Myocyte (in vitro differentiated cells): ENCODE measurements at regions not wholly inside any gene's neighbourhood (a gene's known extent, or its start where the extent isn't known, plus 50 kb on each side); places are given as distances from the start of the nearest gene placed in this dataset.
A peak's percentile ranks its signal among the peaks of the same experiment; 100 is the strongest.
"Not testable (repeated sequence)": the region's sequence is repeated elsewhere in the genome, so short reads cannot be mapped to it uniquely, and the experiment has no call there.

Experiments used
- DNase-seq: peaks from one replicate; pipeline ENCODE4 v3.0.0-alpha.2; 2012; ENCODE audit warnings: low read depth

DNA sequence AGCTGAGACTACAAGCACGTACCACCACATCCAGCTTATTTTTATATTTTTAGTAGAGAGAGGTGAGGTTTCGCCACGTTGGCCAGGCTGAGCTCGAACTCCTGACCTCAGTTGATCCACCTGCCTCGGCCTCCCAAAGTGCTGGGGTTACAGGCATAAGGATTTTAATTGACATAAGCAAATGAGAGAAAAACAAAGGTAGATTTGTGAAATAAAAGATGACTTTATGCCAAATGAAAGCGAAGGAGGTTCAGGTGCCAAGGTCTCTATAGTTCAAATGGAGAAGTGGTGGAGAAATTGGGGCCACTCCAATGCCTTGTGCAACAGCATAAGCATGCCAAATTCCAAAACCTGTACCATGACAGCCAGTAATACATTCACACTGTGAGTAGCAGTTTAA lies 180.6 kb downstream of the MREG start:
- DNase-seq = no peak

DNA sequence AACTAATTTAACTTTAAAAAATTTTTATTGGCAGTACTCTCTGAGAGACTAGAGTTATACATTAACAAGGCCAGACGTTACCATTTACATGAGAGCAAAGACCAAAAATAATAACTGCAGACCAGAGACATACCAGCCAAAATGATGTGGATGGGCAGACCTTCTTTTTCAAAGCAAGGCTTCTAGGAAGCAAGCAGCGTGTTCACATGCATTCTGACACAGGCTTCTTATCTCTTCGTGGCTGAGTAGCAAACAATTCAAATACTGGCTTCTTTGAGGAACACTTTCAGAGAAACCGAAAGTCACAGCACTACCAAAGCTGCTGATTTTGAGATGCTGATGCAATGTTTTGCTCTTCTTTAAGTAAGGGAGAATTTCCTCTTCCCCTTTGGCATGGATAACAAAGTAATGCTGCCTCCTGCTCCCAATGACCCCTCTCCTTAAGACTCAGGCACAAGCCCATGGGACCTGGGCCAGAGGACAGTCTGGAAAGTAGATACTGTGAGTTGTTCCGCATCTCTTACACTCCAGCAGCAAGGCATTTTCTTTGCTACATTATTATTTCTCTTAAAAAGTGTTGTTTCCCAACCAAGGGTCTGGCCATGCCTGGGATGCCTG lies 181.9 kb downstream of the MREG start:
- DNase-seq = no peak

DNA sequence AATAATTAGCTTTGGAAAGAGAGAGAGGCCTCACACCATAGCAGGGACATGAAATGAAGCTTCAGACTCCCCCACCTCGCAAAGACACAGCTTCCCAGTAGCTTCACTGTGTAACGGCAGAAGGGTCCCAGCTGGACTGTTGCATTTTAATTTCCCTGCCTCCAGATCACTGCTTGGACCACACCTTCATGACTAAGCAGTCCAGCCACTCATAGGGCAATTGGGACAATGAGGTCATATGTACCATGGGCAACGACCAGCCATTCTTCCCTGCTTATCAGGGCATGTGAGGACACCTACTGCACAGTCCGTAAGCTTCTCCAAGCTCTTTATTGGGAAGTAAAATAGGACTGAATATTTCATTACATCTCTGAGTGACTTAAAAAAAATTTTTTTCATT lies 183.0 kb downstream of the MREG start:
- DNase-seq = peak; percentile 85

DNA sequence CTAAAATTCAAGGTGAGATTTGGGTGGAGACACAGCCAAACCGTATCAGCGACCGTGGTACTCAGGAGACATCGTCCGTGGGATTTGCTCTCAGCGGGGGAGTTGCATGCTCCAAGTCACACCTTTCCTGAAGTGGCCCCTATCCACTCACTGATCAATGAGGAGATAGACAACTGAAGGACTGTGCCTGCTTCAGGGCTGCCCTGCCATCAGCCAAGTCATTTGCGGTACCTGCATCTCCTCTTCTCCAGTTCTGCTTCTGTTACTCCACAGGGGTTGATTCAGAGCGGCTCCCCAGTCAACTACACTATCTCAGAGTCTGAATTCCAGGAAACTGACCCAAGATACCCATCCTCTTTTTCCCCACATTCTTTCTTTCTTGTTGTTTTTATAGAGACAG lies 184.1 kb downstream of the MREG start:
- no peak for DNase-seq

DNA sequence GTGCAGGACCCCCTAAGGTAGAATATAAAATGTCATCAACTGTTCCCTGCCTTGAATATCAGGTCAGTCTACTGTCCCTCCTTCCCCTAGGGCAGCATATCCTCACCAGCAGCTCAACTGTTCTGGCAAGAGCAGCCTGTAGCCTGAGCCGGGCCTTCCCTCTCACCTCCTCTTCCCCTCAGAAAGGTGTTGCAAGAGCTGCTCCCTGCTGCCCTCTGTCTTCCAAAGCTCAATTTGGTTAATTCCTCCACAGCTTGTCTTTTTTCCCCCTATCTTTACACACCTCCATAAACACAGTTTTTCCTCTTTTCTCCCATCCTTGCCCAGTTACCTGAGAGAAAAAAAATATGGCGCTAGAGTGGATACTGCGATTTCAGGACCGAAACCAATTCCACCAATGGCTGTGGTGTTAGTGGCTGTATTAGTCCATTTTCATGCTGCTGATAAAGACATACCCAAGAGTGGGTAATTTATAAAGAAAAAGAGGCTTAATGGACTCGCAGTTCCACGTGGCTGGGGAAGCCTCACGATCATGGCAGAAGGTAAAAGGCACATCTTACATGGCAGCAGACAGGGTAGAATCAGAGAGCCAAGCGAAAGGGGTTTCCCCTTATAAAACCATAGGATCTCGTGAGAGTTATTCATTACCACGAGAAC lies 184.7 kb downstream of the MREG start:
- peak; percentile 41 for DNase-seq

DNA sequence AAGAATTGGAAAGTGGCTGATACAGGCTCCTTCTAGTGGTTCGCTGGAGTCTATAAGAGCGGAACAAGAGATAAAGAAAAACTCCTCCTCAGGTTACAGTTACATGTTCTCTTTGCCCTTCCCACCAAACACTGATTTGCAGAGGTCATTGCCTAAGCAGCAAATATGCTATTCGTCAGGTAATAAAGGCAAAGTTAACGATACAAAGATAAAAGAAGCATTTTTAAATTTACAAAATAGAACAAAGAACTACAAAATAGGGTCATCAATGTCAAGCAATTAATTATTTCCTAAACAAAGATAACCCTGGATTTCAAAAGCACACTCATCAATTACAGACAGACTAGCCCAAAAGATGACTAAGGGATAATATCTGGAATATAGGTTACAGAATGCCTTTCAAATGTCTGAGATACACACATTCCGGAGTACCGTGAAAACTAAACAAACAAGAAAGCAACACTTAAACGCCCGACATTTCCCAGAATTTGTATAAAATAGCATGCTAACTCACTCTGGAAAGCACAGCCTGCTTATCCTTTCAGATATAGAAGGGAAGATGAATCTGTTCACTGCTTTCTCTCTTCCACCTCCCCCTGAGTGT lies 186.4 kb downstream of the MREG start:
- DNase-seq = no peak

DNA sequence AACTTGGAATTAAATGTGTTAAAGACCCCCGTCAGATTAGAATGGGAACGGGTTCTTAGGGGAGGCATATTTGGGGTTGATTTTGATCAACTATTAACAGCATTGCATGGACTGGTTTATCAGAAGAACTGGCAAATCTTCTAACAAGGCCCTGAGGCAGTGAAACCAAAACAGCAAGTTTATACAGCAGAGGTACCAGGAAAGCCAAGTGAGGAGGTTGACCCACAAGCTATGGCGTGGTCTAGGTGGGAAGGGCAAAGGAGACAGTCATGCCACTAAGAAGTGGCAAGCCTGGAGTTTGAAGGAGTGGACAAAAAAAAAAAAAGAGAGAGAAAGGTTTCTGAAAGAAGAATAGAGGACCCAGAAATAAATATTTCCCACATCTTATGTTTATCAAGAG lies 187.0 kb downstream of the MREG start:
- DNase-seq = no peak

DNA sequence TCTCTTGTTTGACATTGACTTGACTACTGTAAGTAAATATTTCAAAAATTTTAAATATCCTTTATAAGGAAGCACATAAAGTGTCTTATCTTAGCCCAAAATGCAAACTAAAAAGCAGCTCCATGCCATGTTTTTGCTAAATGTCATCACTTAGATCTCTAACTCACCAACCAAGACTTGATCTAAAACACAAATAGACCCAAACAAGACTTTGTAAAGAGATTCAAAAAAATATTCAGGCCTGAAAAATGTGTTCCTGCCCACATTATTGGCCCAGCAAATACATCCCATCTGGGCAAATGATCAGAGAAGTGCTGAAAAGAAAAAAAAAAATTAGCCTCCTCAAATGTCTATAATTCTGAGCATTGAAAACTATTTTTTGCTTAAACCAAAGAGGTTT lies 187.6 kb downstream of the MREG start:
- no peak for DNase-seq

DNA sequence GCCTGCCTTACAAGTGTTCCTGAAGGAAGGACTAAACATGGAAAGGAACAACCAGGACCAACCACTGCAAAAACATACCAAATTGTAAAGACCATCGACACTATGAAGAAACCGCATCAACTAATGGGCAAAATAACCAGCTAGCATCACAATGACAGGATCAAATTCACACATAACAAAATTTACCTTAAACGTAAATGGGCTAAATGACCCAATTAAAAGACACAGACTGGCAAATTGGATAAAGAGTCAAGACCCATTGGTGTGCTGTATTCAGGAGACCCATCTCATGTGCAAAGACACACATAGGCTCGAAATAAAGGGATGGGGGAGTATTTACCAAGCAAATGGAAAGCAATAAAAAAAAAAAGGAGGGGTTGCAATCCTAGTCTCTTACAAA lies 192.1 kb downstream of the MREG start:
- not testable (repeated sequence) for DNase-seq

DNA sequence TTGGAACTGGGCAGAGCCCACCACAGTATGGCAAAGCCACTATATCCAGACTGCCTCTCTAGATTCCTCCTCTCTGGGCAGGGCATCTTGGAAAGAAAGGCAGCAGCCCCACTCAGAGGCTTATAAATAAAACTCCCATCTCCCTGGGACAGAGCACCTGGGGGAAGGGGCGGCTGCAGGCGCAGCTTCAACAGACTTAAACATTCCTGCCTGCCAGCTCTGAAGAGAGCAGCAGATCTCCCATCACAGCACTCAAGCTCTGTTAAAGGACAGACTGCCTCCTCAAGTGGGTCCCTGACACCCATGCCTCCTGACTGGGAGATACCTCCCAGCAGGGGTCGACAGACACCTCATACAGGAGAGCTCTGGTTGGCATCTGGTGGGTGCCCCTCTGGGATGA lies 193.6 kb downstream of the MREG start:
- DNase-seq = not testable (repeated sequence)

DNA sequence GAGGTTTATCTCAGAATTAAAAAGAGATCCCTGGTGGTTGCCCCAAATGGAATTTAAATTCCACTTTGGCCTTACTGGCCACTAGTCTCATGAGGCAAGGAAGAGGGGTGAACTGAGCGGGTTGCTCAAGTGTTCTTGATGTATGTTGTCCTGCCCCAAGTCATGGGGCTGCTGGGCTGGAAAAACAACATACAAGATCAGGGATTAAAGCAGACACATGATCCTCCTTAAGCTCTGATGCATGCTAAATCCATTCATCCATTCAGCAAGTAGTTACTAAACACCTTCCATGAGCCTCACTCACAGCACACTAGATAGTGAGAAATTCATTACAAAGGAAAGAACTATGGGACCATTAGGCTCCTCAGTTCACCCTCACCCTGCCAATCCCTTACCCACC lies 196.3 kb downstream of the MREG start:
- no peak for DNase-seq

DNA sequence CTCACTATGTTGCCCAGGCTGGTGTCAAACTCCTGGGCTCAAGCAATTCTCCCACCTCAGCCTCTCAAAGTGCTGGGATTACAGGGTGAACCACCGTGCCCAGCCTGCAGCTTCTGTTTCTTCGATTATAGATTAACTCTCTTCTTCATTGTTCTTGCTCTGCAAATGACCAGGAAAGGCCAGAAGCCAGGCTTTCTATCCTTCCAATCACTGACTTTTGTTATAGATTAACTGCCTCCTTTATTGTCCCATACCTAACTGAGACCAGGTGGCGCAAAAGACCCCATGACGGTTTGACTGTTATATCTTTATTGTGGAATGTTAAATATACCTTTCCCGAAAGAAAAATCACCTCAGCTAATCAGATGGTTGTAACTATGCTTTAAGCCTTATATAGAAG lies 196.9 kb downstream of the MREG start:
- DNase-seq = no peak

DNA sequence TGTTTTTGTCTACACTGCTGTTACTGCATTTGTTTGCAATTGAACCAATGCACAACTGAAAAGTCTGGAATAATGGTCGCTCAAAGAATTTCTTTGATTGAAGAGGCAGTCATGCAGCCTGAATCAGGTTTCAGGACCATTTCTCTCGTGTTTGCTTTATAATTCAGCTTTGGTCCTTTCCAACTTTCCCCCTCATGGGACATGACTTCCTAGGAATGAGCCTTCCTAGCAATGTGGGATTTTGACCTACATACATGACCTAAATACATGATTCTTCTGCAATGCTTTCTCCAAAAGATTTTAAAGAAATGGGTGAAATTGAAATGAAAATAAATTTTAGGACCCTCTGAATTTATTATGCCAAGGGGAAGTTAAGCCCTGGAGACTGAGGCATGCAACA lies 197.4 kb downstream of the MREG start:
- no peak for DNase-seq

DNA sequence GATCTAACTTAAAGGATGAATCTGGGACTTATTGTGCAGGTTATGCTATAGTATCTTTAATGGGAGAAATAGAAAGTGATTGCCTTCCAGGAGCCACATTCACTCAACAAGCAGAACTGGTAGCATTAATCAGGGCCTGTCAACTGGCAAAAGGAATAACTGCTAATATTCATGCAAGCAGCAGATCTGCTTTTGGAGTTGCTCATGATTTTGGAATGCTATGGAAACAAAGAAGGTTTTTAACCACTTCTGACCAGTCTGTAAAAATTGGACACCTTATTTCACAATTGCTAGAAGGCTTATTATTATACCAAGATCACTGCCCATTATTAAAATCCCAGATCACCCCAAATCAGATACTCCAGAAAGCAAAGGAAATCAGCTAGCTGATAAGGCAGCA lies 200.4 kb downstream of the MREG start:
- DNase-seq = peak; percentile 33

DNA sequence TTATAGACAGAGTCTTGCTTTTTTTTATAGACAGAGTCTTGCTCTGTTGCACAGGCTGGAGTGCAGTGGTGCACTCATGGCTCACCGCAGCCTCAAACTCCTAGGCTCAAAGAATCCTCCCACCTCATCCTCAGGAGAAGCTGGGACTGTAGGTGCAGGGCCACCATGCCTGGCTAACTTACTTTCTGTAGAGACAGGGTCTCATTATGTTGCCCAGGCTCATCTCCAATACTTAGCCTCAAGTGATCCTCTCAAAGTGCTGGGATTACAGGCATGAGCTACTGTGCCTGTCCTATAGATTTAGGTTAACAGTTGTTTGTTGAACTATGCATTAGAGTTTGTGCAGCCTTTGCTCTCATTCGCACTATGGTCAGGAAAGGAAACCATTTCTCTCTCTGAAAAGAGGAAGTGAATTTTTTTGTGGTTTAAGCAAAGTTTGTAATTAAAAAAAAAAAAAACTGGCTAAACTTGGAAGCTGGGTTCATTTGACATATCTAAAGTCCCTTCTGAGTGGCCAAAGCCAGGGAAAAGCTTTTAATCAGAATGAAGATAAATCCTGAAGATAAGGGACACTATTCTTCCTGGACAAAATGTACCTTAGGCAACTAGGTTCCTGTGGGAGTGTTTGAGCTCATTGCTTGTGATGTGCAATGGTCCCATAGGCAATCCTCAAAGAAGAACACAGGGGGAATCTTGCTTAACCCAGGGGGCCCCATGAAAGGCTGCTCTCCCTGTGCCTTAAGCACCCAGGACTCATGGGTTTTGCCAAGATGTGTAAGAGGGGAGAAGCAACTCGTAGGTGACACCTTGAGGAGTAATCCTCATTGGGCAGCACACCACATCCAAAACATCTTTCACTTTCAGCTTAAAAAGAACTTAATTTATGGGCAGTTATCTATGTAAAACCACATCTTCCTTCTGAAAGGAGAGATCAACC lies 201.7 kb downstream of the MREG start:
- DNase-seq = no peak

DNA sequence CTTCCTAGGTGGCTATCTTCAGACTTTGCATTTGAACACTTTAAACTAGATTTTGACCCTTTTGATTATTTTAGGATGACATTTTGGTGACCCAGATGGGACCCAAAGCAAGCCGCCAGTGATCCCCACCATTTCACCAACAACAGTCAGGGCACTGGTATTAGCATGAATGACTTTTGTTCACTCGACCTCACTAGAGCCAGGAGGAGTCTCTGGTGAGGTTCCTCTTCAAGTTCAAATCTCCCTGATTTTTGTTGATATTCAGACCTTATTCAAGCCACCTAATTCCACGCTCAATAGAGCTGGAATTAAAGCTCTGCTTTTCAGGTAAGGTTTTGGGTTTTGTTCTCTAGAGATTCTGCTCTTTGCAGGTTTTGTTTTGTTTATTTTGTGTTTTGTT lies 202.3 kb downstream of the MREG start:
- no peak for DNase-seq

DNA sequence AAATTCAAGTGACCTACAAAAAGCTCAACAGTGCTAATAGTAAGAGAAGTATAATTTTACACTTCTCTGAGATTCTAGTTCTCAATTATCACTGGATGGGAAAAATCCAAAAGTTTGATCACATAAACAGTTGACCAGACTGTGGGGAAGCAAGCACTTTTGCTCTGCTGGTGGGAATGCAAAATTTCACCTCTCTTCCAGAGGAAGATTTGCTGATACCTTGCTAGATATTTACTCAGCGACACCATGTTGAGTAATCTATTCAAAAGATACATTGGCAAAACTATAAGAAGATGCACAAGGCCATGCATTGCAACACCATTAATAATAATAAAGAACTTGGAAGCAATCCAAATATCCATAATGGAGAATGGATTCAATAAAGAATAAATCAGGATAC lies 204.4 kb downstream of the MREG start:
- DNase-seq = no peak

DNA sequence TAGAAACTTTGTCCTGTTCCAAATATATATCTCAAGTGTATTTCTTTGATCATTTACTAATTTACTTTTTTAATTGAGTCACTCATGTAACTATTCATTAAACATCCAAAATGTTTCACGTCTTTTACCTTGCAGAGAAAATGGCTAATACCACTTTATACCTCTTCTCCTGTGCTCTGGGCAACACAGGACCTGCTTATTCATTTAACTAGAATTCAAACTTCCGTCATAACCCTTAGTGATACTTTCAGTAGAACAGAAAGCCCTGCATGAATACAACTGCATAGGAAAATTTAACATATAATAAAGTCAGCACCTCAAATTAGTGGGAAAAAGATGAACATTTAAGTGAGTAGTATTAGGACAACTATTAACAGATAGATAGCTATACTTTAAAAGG lies 205.2 kb downstream of the MREG start:
- no peak for DNase-seq

DNA sequence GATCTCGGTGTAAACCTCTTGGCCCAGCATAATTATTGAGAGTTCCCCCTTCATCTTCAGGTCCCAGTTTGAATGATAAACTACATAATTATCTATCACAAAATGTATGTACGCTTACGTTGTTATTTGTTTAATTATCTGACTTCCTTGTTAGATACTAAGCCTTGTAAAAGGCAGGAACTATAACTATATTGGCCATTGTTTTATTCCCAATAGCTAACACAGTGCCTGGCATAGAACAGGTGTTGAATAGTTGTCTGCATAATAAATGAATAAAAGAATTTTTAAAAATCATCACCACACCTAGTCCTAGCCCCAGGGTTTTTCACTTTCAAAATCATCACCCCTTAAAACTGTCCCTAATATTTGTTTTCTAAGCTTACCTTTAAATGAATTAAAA lies 207.9 kb downstream of the MREG start:
- no peak for DNase-seq

DNA sequence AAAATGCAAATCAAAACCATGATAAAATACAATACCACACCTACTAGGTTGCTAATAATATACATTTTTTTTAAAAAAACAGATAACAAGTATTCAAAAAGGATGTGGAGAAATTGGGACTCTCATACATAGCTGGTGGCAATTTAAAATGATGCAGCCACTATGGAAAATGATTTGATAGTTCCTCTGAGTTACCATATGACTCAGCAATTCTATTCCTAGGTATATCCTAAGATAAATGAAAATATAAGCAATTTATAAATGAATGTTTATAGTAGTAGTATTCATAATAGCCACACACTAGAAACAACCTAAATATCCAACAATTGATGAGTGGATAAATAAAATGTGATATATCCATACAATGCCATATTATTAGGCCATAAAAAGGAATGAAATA lies 210.2 kb downstream of the MREG start:
- no peak for DNase-seq

DNA sequence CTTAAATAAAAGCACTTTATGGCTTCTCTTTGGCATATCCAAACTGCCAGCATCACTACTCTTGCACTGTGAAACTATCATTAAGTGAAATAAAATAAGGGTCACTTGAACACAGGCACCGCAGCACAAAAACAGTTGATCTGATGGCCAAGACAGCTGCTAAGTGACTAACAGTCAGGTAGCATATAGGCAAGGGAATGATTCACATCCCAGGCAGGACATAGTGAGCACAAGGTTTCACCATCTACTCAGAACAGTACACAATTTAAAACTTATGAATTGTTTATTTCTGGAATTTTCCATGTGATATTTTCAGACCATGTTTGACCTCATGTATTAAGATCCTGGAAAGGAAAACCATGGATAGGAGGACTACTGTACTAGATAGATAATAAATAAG lies 214.2 kb downstream of the MREG start:
- DNase-seq = peak; percentile 39

DNA sequence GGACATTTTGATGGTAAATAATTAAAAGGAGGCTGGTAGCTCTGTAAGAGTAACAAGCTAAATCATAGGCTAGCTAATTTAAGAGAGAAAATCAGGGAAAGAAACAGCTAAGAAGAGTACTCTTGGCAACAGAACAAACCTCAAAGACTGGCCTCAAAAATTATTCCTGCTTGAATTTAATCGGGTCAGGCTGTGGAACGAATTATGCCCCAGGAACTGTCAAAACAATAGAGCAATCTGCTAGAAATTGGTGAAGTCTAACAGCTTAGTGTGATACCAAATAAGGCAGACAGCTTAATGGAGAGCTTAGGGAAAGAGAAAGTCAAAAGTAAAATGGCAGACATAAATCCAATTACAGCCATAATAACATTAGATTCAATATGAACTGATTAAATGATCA lies 215.7 kb downstream of the MREG start:
- peak; percentile 53 for DNase-seq
